Skeletal muscle tissue (tissue), 4 donors: ENCODE measurements at regions not wholly inside any gene's neighbourhood (a gene's known extent, or its start where the extent isn't known, plus 50 kb on each side); places are given as distances from the start of the nearest gene placed in this dataset. TPM values are rescaled to one million over a fixed set of nuclear protein-coding genes. Genes with fewer than 3 reads are reported as not detected.

Experiments
- H3K27ac ChIP-seq: one replicate; pipeline ENCODE4 v1.7.0; 2013; ENCODE audit warnings: mild to moderate bottlenecking, low read depth, low read length, inconsistent platforms
- H3K27me3 ChIP-seq, 3 donors: one replicate each; pipeline ENCODE4 v1.7.0; 2013; ENCODE audit warnings: low read length in 3 of 3; ENCODE audit not compliant: control insufficient read depth in 3 of 3, insufficient read depth in 3 of 3
- H3K36me3 ChIP-seq, 3 donors: one replicate each; pipeline ENCODE4 v1.7.0; 2013; ENCODE audit warnings: low read length in 3 of 3; ENCODE audit not compliant: control insufficient read depth in 3 of 3, insufficient read depth in 3 of 3
- H3K4me1 ChIP-seq, 3 donors: one replicate each; pipeline ENCODE4 v1.7.0; 2013; ENCODE audit warnings: low read length in 3 of 3, mild to moderate bottlenecking in 3 of 3; ENCODE audit not compliant: control insufficient read depth in 3 of 3, insufficient read depth in 3 of 3
- H3K4me3 ChIP-seq, 3 donors: one replicate each; pipeline ENCODE4 v1.7.0; 2013; ENCODE audit warnings: low read length in 3 of 3
- H3K9ac ChIP-seq, 3 donors: one replicate each; pipeline ENCODE4 v1.7.0; 2013; ENCODE audit warnings: low read length in 3 of 3, mild to moderate bottlenecking in 3 of 3, moderate library complexity in 2 of 3, low read depth in 1 of 3
- H3K9me3 ChIP-seq, 3 donors: one replicate each; pipeline ENCODE4 v1.7.0; 2013; ENCODE audit warnings: low read length in 3 of 3; ENCODE audit not compliant: control insufficient read depth in 3 of 3
- small RNA-seq: library from RNA; depleted of rRNA; stranded (forward); fragments of <200 nt; gene quantifications from one replicate; pipeline ENCODE3, GENCODE V24; 2014
- donor health status: Osteomylitis.

DNA sequence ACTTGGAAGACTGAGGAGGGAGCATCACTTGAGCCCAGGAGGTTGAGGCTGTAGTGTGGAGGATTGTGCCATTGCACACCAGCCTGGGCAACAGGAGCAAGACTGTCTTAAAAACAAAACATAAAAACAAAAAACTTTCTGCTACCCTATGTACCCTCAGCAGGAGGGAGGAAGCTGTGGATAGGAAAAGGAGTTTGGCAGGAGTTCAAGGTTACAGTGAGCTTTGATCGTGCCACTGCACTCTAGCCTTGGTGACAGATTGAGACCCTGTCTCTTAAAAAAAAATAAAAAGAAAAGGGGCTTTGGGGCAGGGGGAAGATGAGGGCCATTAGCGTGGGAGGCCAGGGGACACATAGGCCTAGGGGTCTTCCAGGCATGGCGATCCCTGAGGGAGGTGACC is 135.7 kb downstream of the DHX35 start:
- Histone ChIP-seq H3K4me1 (no peaks in the 10 kb centered on the region), H3K27me3 (peaks cover 3 to 5% (median 4%) of the 10 kb centered on the region in 3 donors)

GRCh38 chr20:39095870-39096269 is 133.7 kb downstream of the DHX35 start:
- Histone ChIP-seq H3K4me1 (no peaks in the 10 kb centered on the region), H3K9me3 (no peaks in the 10 kb centered on the region), H3K36me3 (no peaks in the 10 kb centered on the region), H3K4me3 (no peak overlapping the region), H3K27me3 (peaks cover 0 to 5% (median 3%) of the 10 kb centered on the region in 3 donors), H3K9ac (no peak overlapping the region), H3K27ac (no peak overlapping the region)

More for the DNA sequence above, 135.7 kb downstream of the DHX35 start:
- Histone ChIP-seq H3K36me3 (no peaks in the 10 kb centered on the region), H3K4me3 (no peak overlapping the region), H3K9me3 (no peaks in the 10 kb centered on the region), H3K27ac (no peak overlapping the region), H3K9ac (no peak overlapping the region)

- Histone ChIP-seq H3K4me3 (no peak overlapping the region), H3K9me3 (no peaks in the 10 kb centered on the region), H3K27ac (no peak overlapping the region), H3K4me1 (no peaks in the 10 kb centered on the region), H3K36me3 (no peaks in the 10 kb centered on the region), H3K9ac (no peak overlapping the region), H3K27me3 (peaks cover 0 to 5% (median 3%) of the 10 kb centered on the region in 3 donors)
Measured at GRCh38 chr20:39094391-39094790, 132.2 kb downstream of the DHX35 start.

GRCh38 chr20:39092733-39093410 is 130.7 kb downstream of the DHX35 start:
- no peak overlapping the region for H3K27ac ChIP-seq
- H3K27me3 ChIP-seq = peaks cover 0 to 3% (median 0%) of the 10 kb centered on the region in 3 donors
- H3K4me3 ChIP-seq = no peak overlapping the region
- H3K36me3 ChIP-seq = no peaks in the 10 kb centered on the region
- H3K4me1 ChIP-seq = no peaks in the 10 kb centered on the region
- no peaks in the 10 kb centered on the region for H3K9me3 ChIP-seq
- H3K9ac ChIP-seq = no peak overlapping the region

GRCh38 chr20:39090906-39091305 is 128.8 kb downstream of the DHX35 start:
- Histone ChIP-seq H3K36me3 (no peaks in the 10 kb centered on the region), H3K9me3 (no peaks in the 10 kb centered on the region), H3K4me3 (no peak overlapping the region), H3K27me3 (no peaks in the 10 kb centered on the region), H3K9ac (no peak overlapping the region), H3K4me1 (no peaks in the 10 kb centered on the region), H3K27ac (no peak overlapping the region)

GRCh38 chr20:39089797-39090196 is 127.7 kb downstream of the DHX35 start:
- Histone ChIP-seq H3K9ac (no peak overlapping the region), H3K9me3 (no peaks in the 10 kb centered on the region), H3K4me3 (no peak overlapping the region), H3K4me1 (no peaks in the 10 kb centered on the region), H3K36me3 (no peaks in the 10 kb centered on the region), H3K27me3 (no peaks in the 10 kb centered on the region), H3K27ac (no peak overlapping the region)

Small RNA genes in the stretch of these regions (small RNA-seq; reads per million reads assigned to genes)
- not detected for gene RN7SL680P
